ENCODE measurements at regions not wholly inside any gene's neighbourhood (a gene's known extent, or its start where the extent isn't known, plus 50 kb on each side); places are given as distances from the start of the nearest gene placed in this dataset.

GRCh38 chr4:120452536-120452935, 385.9 kb upstream of the MAD2L1 start:
- Histone ChIP-seq H2BK20ac (ENCODE audit: low read depth, low read length, poor library complexity, severe bottlenecking) (no peak overlapping the region), H2BK120ac (ENCODE audit: low read depth, low read length, poor library complexity, severe bottlenecking) (no peak overlapping the region), H3K4me1 (ENCODE audit: insufficient read depth, low read length) (no peaks in the 10 kb centered on the region), H2BK12ac (ENCODE audit: insufficient read length, low read depth, low read length) (no peak overlapping the region), H3K14ac (ENCODE audit: insufficient read depth, low read length) (no peak overlapping the region), H3K9ac (ENCODE audit: extremely low read depth, insufficient read length, low read length) (no peak overlapping the region), H3K27ac (ENCODE audit: insufficient read length, low read depth, low read length) (no peak overlapping the region), H3T11ph (ENCODE audit: low read length) (no peak overlapping the region), H3K4me2 (ENCODE audit: insufficient read depth, insufficient read length, low read length) (no peak overlapping the region), H3K18ac (ENCODE audit: insufficient read length, low read depth, low read length) (no peak overlapping the region), H2AFZ (ENCODE audit: low read length) (no peak overlapping the region), H4K91ac (ENCODE audit: insufficient read length, low read depth, low read length) (no peak overlapping the region), H3K79me2 (ENCODE audit: insufficient read depth, low read length) (no peaks in the 10 kb centered on the region), H4K20me1 (ENCODE audit: control insufficient read depth, insufficient read depth, insufficient read length) (no peaks in the 10 kb centered on the region), H2BK5ac (ENCODE audit: insufficient read length, low read length) (no peak overlapping the region), H4K8ac (replicated peaks; ENCODE audit: insufficient read length, low read depth, low read length) (no peak overlapping the region), H3K23me2 (ENCODE audit: insufficient read length, low read depth, low read length, poor library complexity, severe bottlenecking) (no peaks in the 10 kb centered on the region), H2AK5ac (ENCODE audit: insufficient read length, low read length) (no peak overlapping the region), H3K23ac (ENCODE audit: insufficient read length, low read depth, low read length) (no peak overlapping the region), H3K4ac (ENCODE audit: low read depth, low read length) (no peak overlapping the region), H3K27me3 (ENCODE audit: insufficient read depth, low read length) (no peaks in the 10 kb centered on the region), H3K56ac (ENCODE audit: insufficient read length, low read depth, low read length) (no peak overlapping the region), H3K79me1 (ENCODE audit: insufficient read depth, low read depth, low read length, poor library complexity, severe bottlenecking) (no peaks in the 10 kb centered on the region), H3K9me3 (ENCODE audit: control insufficient read depth, low read depth, low read length) (no peaks in the 10 kb centered on the region), H2BK15ac (ENCODE audit: low read depth, low read length) (no peak overlapping the region), H4K5ac (ENCODE audit: insufficient read length, low read depth, low read length) (no peak overlapping the region)
- TF ChIP-seq, protein P1, sequence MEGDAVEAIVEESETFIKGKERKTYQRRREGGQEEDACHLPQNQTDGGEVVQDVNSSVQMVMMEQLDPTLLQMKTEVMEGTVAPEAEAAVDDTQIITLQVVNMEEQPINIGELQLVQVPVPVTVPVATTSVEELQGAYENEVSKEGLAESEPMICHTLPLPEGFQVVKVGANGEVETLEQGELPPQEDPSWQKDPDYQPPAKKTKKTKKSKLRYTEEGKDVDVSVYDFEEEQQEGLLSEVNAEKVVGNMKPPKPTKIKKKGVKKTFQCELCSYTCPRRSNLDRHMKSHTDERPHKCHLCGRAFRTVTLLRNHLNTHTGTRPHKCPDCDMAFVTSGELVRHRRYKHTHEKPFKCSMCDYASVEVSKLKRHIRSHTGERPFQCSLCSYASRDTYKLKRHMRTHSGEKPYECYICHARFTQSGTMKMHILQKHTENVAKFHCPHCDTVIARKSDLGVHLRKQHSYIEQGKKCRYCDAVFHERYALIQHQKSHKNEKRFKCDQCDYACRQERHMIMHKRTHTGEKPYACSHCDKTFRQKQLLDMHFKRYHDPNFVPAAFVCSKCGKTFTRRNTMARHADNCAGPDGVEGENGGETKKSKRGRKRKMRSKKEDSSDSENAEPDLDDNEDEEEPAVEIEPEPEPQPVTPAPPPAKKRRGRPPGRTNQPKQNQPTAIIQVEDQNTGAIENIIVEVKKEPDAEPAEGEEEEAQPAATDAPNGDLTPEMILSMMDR (conservative IDR thresholded peaks at IDR 0.05), result no peak
- H3K4me3 Mint-ChIP-seq, result no peak overlapping the region
- H3K27me3 Mint-ChIP-seq (ENCODE audit: low read depth), result no peaks in the 10 kb centered on the region
- no peaks in the 10 kb centered on the region for H3K36me3 Mint-ChIP-seq (ENCODE audit: insufficient read depth in 1 of 3, low read depth in 3 of 3)
- DNase-seq, result no peak
- no peaks in the 10 kb centered on the region for H3K4me1 Mint-ChIP-seq
- H3K27ac Mint-ChIP-seq, result no peak overlapping the region
- WGBS (ENCODE audit: extremely low coverage, insufficient read length, low lambda C conversion rate), result no CpG with 5 or more reads among the region's 1 CpG
- no peaks in the 10 kb centered on the region for H3K9me3 Mint-ChIP-seq

Measured in H9 (cell line).